HepG2 (cell line): ENCODE measurements at regions not wholly inside any gene's neighbourhood (a gene's known extent, or its start where the extent isn't known, plus 50 kb on each side); places are given as distances from the start of the nearest gene placed in this dataset.

Source experiments
- AHDC1 ChIP-seq: sonication (generic); formaldehyde crosslinking; IDR thresholded peaks from 2 replicates; pipeline ENCODE4 v1.5.1; 2020; ENCODE audit warnings: mild to moderate bottlenecking, missing genetic modification reagents, borderline replicate concordance
- ATF3 ChIP-seq: sonication (generic); formaldehyde crosslinking; IDR thresholded peaks from 2 replicates; pipeline ENCODE4 v1.4.0; 2020; ENCODE audit warnings: missing genetic modification reagents
- FOSL2 ChIP-seq: sonication (generic); formaldehyde crosslinking; IDR thresholded peaks from 2 replicates; pipeline ENCODE4 v1.4.0; 2020; ENCODE audit warnings: missing genetic modification reagents
- GATAD1 ChIP-seq: IDR thresholded peaks from 2 replicates; pipeline ENCODE4 v1.6.1; 2016; ENCODE audit warnings: missing genetic modification reagents, missing compliant biosample characterization
- HDAC6 ChIP-seq: fragments of 200-600 bp; sonication (generic); IDR thresholded peaks from 2 replicates; pipeline ENCODE4 v1.7.0; 2017; ENCODE audit warnings: mild to moderate bottlenecking, antibody characterized with exemption, low read length, low read depth
- KAT7 ChIP-seq: IDR thresholded peaks from 2 replicates; pipeline ENCODE4 v1.6.1; 2018; ENCODE audit warnings: borderline replicate concordance, missing compliant biosample characterization
- LCORL ChIP-seq, 2 experiments: fragments of 450-650 bp in 1 of 2; sonication (generic) in 1 of 2; formaldehyde crosslinking in 1 of 2; IDR thresholded peaks; 2 replicates each; pipeline versions ENCODE4 v1.5.0 to v1.6.1; 2017 to 2020; ENCODE audit warnings: antibody characterized with exemption in 1 of 2, missing genetic modification reagents in 1 of 2
- MTERF4 ChIP-seq: sonication (generic); formaldehyde crosslinking; IDR thresholded peaks from 2 replicates; pipeline ENCODE4 v1.8.0; 2023; ENCODE audit warnings: mild to moderate bottlenecking, missing genetic modification reagents
- POGK ChIP-seq: sonication (generic); formaldehyde crosslinking; conservative IDR thresholded peaks from 2 replicates; pipeline ENCODE4 v1.8.0; 2022; ENCODE audit warnings: mild to moderate bottlenecking, moderate library complexity, missing genetic modification reagents
- POGZ ChIP-seq: sonication (generic); formaldehyde crosslinking; IDR thresholded peaks from 2 replicates; pipeline ENCODE4 v1.4.0; 2020; ENCODE audit warnings: mild to moderate bottlenecking, missing genetic modification reagents
- THAP8 ChIP-seq: sonication (generic); formaldehyde crosslinking; IDR thresholded peaks from 2 replicates; pipeline ENCODE4 v1.5.1; 2020; ENCODE audit warnings: missing genetic modification reagents, mild to moderate bottlenecking, borderline replicate concordance
- ZNF691 ChIP-seq: sonication (generic); formaldehyde crosslinking; IDR thresholded peaks from 2 replicates; pipeline ENCODE4 v1.4.0; 2020; ENCODE audit warnings: missing genetic modification reagents, low read depth, mild to moderate bottlenecking, borderline replicate concordance
- ZNF83 ChIP-seq: sonication (generic); formaldehyde crosslinking; IDR thresholded peaks from 2 replicates; pipeline ENCODE4 v1.4.0; 2020; ENCODE audit warnings: missing genetic modification reagents, mild to moderate bottlenecking, borderline replicate concordance
- ZXDC ChIP-seq: sonication (generic); formaldehyde crosslinking; IDR thresholded peaks from 2 replicates; pipeline ENCODE4 v1.5.0; 2020; ENCODE audit warnings: mild to moderate bottlenecking, missing genetic modification reagents

GRCh38 chr17:72465191-72466024 is 344.6 kb downstream of the SOX9 start (continued):
- 0 out of 2 replicates have a peak, but pooled peaks have one; percentile 41 for TF ChIP-seq ZXDC (CRISPR knock-in tag)
- TF ChIP-seq FOSL2 (CRISPR knock-in tag) = peak; percentile 99
- TF ChIP-seq MTERF4 = peak; percentile 44; the same call in 1 of the 2 replicates
- TF ChIP-seq HDAC6 = no peak
- no peak for TF ChIP-seq THAP8
- TF ChIP-seq POGK (CRISPR knock-in tag) = no peak
- peak; percentile 78 for TF ChIP-seq POGZ (CRISPR knock-in tag)
- TF ChIP-seq KAT7 (CRISPR knock-in tag) = peak; percentile 65
- TF ChIP-seq ZNF83 = no peak
- peak; percentile 94 for TF ChIP-seq ATF3 (CRISPR knock-in tag)
- peak; percentile 99 for TF ChIP-seq ZNF691
- TF ChIP-seq AHDC1 (CRISPR knock-in tag) = peak; percentile 81
- TF ChIP-seq GATAD1 (CRISPR knock-in tag) = peak; percentile 54; the same call in 1 of the 2 replicates
- TF ChIP-seq LCORL (IDR thresholded peaks at IDR 0.05) = no peak
- TF ChIP-seq LCORL (CRISPR knock-in tag; IDR thresholded peaks at IDR 0.05) = peak; percentile 67; the same call in 1 of the 2 replicates
